ENCODE measurements at regions not wholly inside any gene's neighbourhood (a gene's known extent, or its start where the extent isn't known, plus 50 kb on each side); places are given as distances from the start of the nearest gene placed in this dataset.

DNA sequence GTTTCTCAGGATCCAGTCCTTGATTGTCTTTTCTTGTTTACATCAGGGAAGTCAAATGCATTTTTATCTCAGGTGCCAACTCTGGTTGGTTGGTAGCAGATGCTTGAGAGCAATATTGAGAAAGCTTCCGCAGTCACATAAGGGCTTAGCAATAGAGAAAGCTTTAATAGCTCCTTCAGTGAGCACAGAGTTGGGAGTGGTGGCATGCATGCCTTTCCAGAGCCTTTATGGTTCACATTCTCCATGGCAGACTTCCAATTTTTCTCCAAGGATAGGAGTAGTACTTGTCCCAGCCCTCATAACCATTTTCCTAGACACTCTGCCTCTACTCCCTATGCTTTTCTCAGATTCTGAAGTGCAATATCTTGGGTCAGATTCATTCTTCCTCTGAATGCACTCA, 280.4 kb downstream of the AEBP2 start:
- H2AFZ ChIP-seq (ENCODE audit: low read length): no peak overlapping the region
- H3K27ac ChIP-seq (ENCODE audit: insufficient read depth, low read length): no peak overlapping the region
- H3K4me3 ChIP-seq (replicated peaks in 1 of 4; ENCODE audit: control extremely low read depth in 1 of 4, insufficient read depth in 1 of 4, low read depth in 3 of 4, low read length in 4 of 4): no peak overlapping the region
- H3K9ac ChIP-seq (ENCODE audit: insufficient read depth, low read length): no peak overlapping the region
- no peaks in the 10 kb centered on the region for H3K4me1 ChIP-seq (ENCODE audit: control insufficient read depth, extremely low read depth, insufficient read depth, low read length)
- no peak overlapping the region for H3K4me2 ChIP-seq (ENCODE audit: extremely low read depth, insufficient read depth, low read length)
- H3K27me3 ChIP-seq (ENCODE audit: control insufficient read depth, insufficient read depth, low read length): no peaks in the 10 kb centered on the region
- H3K36me3 ChIP-seq (ENCODE audit: control insufficient read depth, insufficient read depth, low read length): no peaks in the 10 kb centered on the region
- TF ChIP-seq, protein P1, sequence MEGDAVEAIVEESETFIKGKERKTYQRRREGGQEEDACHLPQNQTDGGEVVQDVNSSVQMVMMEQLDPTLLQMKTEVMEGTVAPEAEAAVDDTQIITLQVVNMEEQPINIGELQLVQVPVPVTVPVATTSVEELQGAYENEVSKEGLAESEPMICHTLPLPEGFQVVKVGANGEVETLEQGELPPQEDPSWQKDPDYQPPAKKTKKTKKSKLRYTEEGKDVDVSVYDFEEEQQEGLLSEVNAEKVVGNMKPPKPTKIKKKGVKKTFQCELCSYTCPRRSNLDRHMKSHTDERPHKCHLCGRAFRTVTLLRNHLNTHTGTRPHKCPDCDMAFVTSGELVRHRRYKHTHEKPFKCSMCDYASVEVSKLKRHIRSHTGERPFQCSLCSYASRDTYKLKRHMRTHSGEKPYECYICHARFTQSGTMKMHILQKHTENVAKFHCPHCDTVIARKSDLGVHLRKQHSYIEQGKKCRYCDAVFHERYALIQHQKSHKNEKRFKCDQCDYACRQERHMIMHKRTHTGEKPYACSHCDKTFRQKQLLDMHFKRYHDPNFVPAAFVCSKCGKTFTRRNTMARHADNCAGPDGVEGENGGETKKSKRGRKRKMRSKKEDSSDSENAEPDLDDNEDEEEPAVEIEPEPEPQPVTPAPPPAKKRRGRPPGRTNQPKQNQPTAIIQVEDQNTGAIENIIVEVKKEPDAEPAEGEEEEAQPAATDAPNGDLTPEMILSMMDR (conservative IDR thresholded peaks at IDR 0.05 in 1 of 2, IDR thresholded peaks at IDR 0.05 in 1 of 2; ENCODE audit: low read depth in 1 of 2, low read length in 2 of 2): no peak
- TF ChIP-seq EZH2 (IDR thresholded peaks at IDR 0.05; ENCODE audit: low read length, missing control alignments): no peak
- no peaks in the 10 kb centered on the region for H4K20me1 ChIP-seq (ENCODE audit: control insufficient read depth, extremely low read depth, insufficient read depth, low read length)
- H3K79me2 ChIP-seq (ENCODE audit: control insufficient read depth, insufficient read depth, low read length): no peaks in the 10 kb centered on the region
- no peak for DNase-seq (ENCODE audit: low read depth in 2 of 2)
- H3K9me3 ChIP-seq (ENCODE audit: control insufficient read depth, insufficient read depth, low read depth, low read length): no peaks in the 10 kb centered on the region

DNA sequence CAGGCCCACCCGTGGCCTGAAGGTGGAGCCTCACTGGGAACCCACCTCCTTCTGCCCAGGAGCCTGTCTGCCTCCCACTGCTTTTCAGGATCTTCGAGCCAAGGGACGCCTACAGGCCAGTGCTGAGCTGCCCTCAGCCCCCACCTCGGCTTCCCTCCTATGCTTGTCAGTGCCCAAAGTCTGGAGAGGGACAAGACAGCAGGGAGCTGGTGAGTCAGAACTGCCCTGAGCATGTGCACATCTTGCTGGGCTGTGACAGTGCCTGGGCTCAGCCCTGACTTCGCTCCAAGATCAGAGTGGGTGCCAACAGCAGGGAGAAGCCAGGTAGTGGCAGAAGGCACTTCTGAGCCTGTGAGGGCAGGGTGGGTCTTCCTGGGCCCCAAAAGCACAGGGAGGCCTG, 286.8 kb downstream of the AEBP2 start:
- H3K4me2 ChIP-seq (ENCODE audit: extremely low read depth, insufficient read depth, low read length): no peak overlapping the region
- TF ChIP-seq EZH2 (IDR thresholded peaks at IDR 0.05; ENCODE audit: low read length, missing control alignments): no peak
- TF ChIP-seq, protein P1 (conservative IDR thresholded peaks at IDR 0.05 in 1 of 2, IDR thresholded peaks at IDR 0.05 in 1 of 2; ENCODE audit: low read depth in 1 of 2, low read length in 2 of 2): no peak
- no peak for DNase-seq (ENCODE audit: low read depth in 2 of 2)
- H2AFZ ChIP-seq (ENCODE audit: low read length): no peak overlapping the region
- no peaks in the 10 kb centered on the region for H4K20me1 ChIP-seq (ENCODE audit: control insufficient read depth, extremely low read depth, insufficient read depth, low read length)
- H3K36me3 ChIP-seq (ENCODE audit: control insufficient read depth, insufficient read depth, low read length): no peaks in the 10 kb centered on the region
- no peaks in the 10 kb centered on the region for H3K27me3 ChIP-seq (ENCODE audit: control insufficient read depth, insufficient read depth, low read length)
- no peaks in the 10 kb centered on the region for H3K9me3 ChIP-seq (ENCODE audit: control insufficient read depth, insufficient read depth, low read depth, low read length)
- H3K9ac ChIP-seq (ENCODE audit: insufficient read depth, low read length): no peak overlapping the region
- no peak overlapping the region for H3K27ac ChIP-seq (ENCODE audit: insufficient read depth, low read length)
- no peaks in the 10 kb centered on the region for H3K79me2 ChIP-seq (ENCODE audit: control insufficient read depth, insufficient read depth, low read length)
- H3K4me3 ChIP-seq (replicated peaks in 1 of 4; ENCODE audit: control extremely low read depth in 1 of 4, insufficient read depth in 1 of 4, low read depth in 3 of 4, low read length in 4 of 4): no peak overlapping the region
- no peaks in the 10 kb centered on the region for H3K4me1 ChIP-seq (ENCODE audit: control insufficient read depth, extremely low read depth, insufficient read depth, low read length)

- Histone ChIP-seq H3K4me1 (ENCODE audit: control insufficient read depth, extremely low read depth, insufficient read depth, low read length) (no peaks in the 10 kb centered on the region), H3K9ac (ENCODE audit: insufficient read depth, low read length) (no peak overlapping the region), H3K27me3 (ENCODE audit: control insufficient read depth, insufficient read depth, low read length) (no peaks in the 10 kb centered on the region), H3K4me2 (ENCODE audit: extremely low read depth, insufficient read depth, low read length) (no peak overlapping the region), H2AFZ (ENCODE audit: low read length) (no peak overlapping the region), H4K20me1 (ENCODE audit: control insufficient read depth, extremely low read depth, insufficient read depth, low read length) (no peaks in the 10 kb centered on the region), H3K79me2 (ENCODE audit: control insufficient read depth, insufficient read depth, low read length) (no peaks in the 10 kb centered on the region), H3K36me3 (ENCODE audit: control insufficient read depth, insufficient read depth, low read length) (no peaks in the 10 kb centered on the region), H3K27ac (ENCODE audit: insufficient read depth, low read length) (no peak overlapping the region), H3K4me3 (replicated peaks in 1 of 4; ENCODE audit: control extremely low read depth in 1 of 4, insufficient read depth in 1 of 4, low read depth in 3 of 4, low read length in 4 of 4) (no peak overlapping the region), H3K9me3 (ENCODE audit: control insufficient read depth, insufficient read depth, low read depth, low read length) (no peaks in the 10 kb centered on the region)
- TF ChIP-seq, protein P1 (conservative IDR thresholded peaks at IDR 0.05 in 1 of 2, IDR thresholded peaks at IDR 0.05 in 1 of 2; ENCODE audit: low read depth in 1 of 2, low read length in 2 of 2): no peak
- TF ChIP-seq EZH2 (IDR thresholded peaks at IDR 0.05; ENCODE audit: low read length, missing control alignments): no peak
- no peak for DNase-seq (ENCODE audit: low read depth in 2 of 2)
Measured at GRCh38 chr12:19726592-19726991, 287.3 kb downstream of the AEBP2 start.

All from fibroblast of lung (primary cell).